ENCODE measurements at regions not wholly inside any gene's neighbourhood (a gene's known extent, or its start where the extent isn't known, plus 50 kb on each side); places are given as distances from the start of the nearest gene placed in this dataset.

GRCh38 chr3:94778814-94779494 is 716.1 kb downstream of the NSUN3 start:
- 79% methylated on average over 4 of the region's 4 CpGs for WGBS

GRCh38 chr3:94779699-94780098 is 716.8 kb downstream of the NSUN3 start:
- TF ChIP-seq POLR2A (IDR thresholded peaks at IDR 0.05), result no peak
- no peak for TF ChIP-seq POLR2AphosphoS5 (IDR thresholded peaks at IDR 0.05)
- TF ChIP-seq, protein P1, sequence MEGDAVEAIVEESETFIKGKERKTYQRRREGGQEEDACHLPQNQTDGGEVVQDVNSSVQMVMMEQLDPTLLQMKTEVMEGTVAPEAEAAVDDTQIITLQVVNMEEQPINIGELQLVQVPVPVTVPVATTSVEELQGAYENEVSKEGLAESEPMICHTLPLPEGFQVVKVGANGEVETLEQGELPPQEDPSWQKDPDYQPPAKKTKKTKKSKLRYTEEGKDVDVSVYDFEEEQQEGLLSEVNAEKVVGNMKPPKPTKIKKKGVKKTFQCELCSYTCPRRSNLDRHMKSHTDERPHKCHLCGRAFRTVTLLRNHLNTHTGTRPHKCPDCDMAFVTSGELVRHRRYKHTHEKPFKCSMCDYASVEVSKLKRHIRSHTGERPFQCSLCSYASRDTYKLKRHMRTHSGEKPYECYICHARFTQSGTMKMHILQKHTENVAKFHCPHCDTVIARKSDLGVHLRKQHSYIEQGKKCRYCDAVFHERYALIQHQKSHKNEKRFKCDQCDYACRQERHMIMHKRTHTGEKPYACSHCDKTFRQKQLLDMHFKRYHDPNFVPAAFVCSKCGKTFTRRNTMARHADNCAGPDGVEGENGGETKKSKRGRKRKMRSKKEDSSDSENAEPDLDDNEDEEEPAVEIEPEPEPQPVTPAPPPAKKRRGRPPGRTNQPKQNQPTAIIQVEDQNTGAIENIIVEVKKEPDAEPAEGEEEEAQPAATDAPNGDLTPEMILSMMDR (IDR thresholded peaks at IDR 0.05), result no peak
- TF ChIP-seq EP300 (IDR thresholded peaks at IDR 0.05), result no peak
- H3K36me3 ChIP-seq, result no peaks in the 10 kb centered on the region
- no peak overlapping the region for H3K27ac ChIP-seq
- no peaks in the 10 kb centered on the region for H3K9me3 ChIP-seq
- H3K4me3 ChIP-seq, result no peak overlapping the region
- no peaks in the 10 kb centered on the region for H3K27me3 ChIP-seq
- no peak for DNase-seq (ENCODE audit: low spot score in 2 of 2)
- WGBS, result 52% methylated on average over 1 of the region's 1 CpG
- H3K4me1 ChIP-seq, result no peaks in the 10 kb centered on the region

More at GRCh38 chr3:94778814-94779494, 716.1 kb downstream of the NSUN3 start:
- H3K4me1 ChIP-seq, result no peaks in the 10 kb centered on the region
- no peak overlapping the region for H3K4me3 ChIP-seq
- TF ChIP-seq, protein P1 (IDR thresholded peaks at IDR 0.05), result no peak
- no peak for TF ChIP-seq POLR2A (IDR thresholded peaks at IDR 0.05)
- TF ChIP-seq EP300 (IDR thresholded peaks at IDR 0.05), result no peak
- no peak for TF ChIP-seq POLR2AphosphoS5 (IDR thresholded peaks at IDR 0.05)
- DNase-seq (ENCODE audit: low spot score in 2 of 2), result no peak
- no peaks in the 10 kb centered on the region for H3K9me3 ChIP-seq
- no peaks in the 10 kb centered on the region for H3K27me3 ChIP-seq
- H3K36me3 ChIP-seq, result no peaks in the 10 kb centered on the region
- H3K27ac ChIP-seq, result no peak overlapping the region

GRCh38 chr3:94784274-94784673 is 721.4 kb downstream of the NSUN3 start:
- WGBS, result 91% methylated on average over 4 of the region's 4 CpGs
- TF ChIP-seq POLR2A (IDR thresholded peaks at IDR 0.05) (no peak), EP300 (IDR thresholded peaks at IDR 0.05) (no peak), POLR2AphosphoS5 (IDR thresholded peaks at IDR 0.05) (no peak)
- TF ChIP-seq, protein P1 (IDR thresholded peaks at IDR 0.05), result no peak
- Histone ChIP-seq H3K27ac (no peak overlapping the region), H3K4me3 (no peak overlapping the region), H3K9me3 (no peaks in the 10 kb centered on the region), H3K27me3 (no peaks in the 10 kb centered on the region), H3K36me3 (no peaks in the 10 kb centered on the region), H3K4me1 (no peaks in the 10 kb centered on the region)
- no peak for DNase-seq (ENCODE audit: low spot score in 2 of 2)

- 72% methylated on average over 5 of the region's 5 CpGs for WGBS
- Histone ChIP-seq H3K36me3 (no peaks in the 10 kb centered on the region), H3K27ac (no peak overlapping the region), H3K4me1 (no peaks in the 10 kb centered on the region), H3K27me3 (no peaks in the 10 kb centered on the region), H3K9me3 (no peaks in the 10 kb centered on the region), H3K4me3 (no peak overlapping the region)
- TF ChIP-seq, protein P1 (IDR thresholded peaks at IDR 0.05), result no peak
- no peak for TF ChIP-seq POLR2A (IDR thresholded peaks at IDR 0.05)
- no peak for TF ChIP-seq POLR2AphosphoS5 (IDR thresholded peaks at IDR 0.05)
- TF ChIP-seq EP300 (IDR thresholded peaks at IDR 0.05), result no peak
- DNase-seq (ENCODE audit: low spot score in 2 of 2), result no peak
These were observed 724.2 kb downstream of the NSUN3 start for GRCh38 chr3:94787066-94787465.

- H3K27ac ChIP-seq, result no peak overlapping the region
- 43% methylated on average over 1 of the region's 1 CpG for WGBS
- no peaks in the 10 kb centered on the region for H3K27me3 ChIP-seq
- H3K4me1 ChIP-seq, result no peaks in the 10 kb centered on the region
- H3K4me3 ChIP-seq, result no peak overlapping the region
- H3K9me3 ChIP-seq, result no peaks in the 10 kb centered on the region
- no peaks in the 10 kb centered on the region for H3K36me3 ChIP-seq
- TF ChIP-seq EP300 (IDR thresholded peaks at IDR 0.05) (no peak), POLR2A (IDR thresholded peaks at IDR 0.05) (no peak), POLR2AphosphoS5 (IDR thresholded peaks at IDR 0.05) (no peak)
- TF ChIP-seq, protein P1 (IDR thresholded peaks at IDR 0.05), result no peak
- no peak for DNase-seq (ENCODE audit: low spot score in 2 of 2)
These were observed 724.9 kb downstream of the NSUN3 start for GRCh38 chr3:94787734-94788270.
